OCI-LY7 (cell line): ENCODE measurements at regions not wholly inside any gene's neighbourhood (a gene's known extent, or its start where the extent isn't known, plus 50 kb on each side); places are given as distances from the start of the nearest gene placed in this dataset.

Experiments
- BruUV-seq: library from RNA; stranded (reverse); fragments of 400-500 nt; replicated peaks from 2 replicates; lab custom pipeline; 2021; lab: Mats Ljungman, UMichigan
- CTCF ChIA-PET: fragments of 300-600 bp; sonication (Branson Sonifier 250); formaldehyde crosslinking; loops from one replicate; lab custom pipeline; 2022; ENCODE audit warnings: antibody characterized with exemption; ENCODE audit not compliant: unreplicated experiment; lab: Charles Lee
- POLR2A ChIA-PET: fragments of 300-600 bp; sonication (Branson Sonifier 250); formaldehyde crosslinking; loops from one replicate; lab custom pipeline; 2022; ENCODE audit warnings: antibody characterized with exemption; lab: Charles Lee
- DNase-seq: peaks from one replicate; pipeline ENCODE4 v3.0.0-alpha.2; 2015; ENCODE audit warnings: low spot score
- H2AFZ ChIP-seq: fragments of 200-600 bp; sonication (generic), shearing (Covaris generic); 2 replicates; pipeline ENCODE4 v1.6.1; 2014; ENCODE audit warnings: mild to moderate bottlenecking, antibody characterized with exemption, low read length, moderate library complexity
- H3K27ac ChIP-seq: fragments of 200-600 bp; sonication (generic); 2 replicates; pipeline ENCODE4 v1.5.1; 2014; ENCODE audit warnings: mixed run types, low read depth, mild to moderate bottlenecking, moderate library complexity, low read length, inconsistent platforms; ENCODE audit not compliant: poor library complexity, severe bottlenecking
- H3K36me3 ChIP-seq: fragments of 200-600 bp; sonication (generic); 2 replicates; pipeline ENCODE4 v1.6.1; 2014; ENCODE audit warnings: mild to moderate bottlenecking, antibody characterized with exemption, low read length, moderate library complexity, mixed read lengths; ENCODE audit not compliant: insufficient read depth
- H3K4me1 ChIP-seq: fragments of 200-600 bp; sonication (generic); 2 replicates; pipeline ENCODE4 v1.5.1; 2014; ENCODE audit warnings: mild to moderate bottlenecking, low read length; ENCODE audit not compliant: insufficient read depth, poor library complexity, severe bottlenecking
- H3K4me2 ChIP-seq: fragments of 200-600 bp; sonication (generic); 2 replicates; pipeline ENCODE4 v1.6.1; 2014; ENCODE audit warnings: mild to moderate bottlenecking, low read length
- H3K4me3 ChIP-seq: fragments of 200-600 bp; sonication (generic); 2 replicates; pipeline ENCODE4 v1.5.1; 2014; ENCODE audit warnings: mild to moderate bottlenecking, low read depth, low read length; ENCODE audit not compliant: poor library complexity, severe bottlenecking
- H3K79me2 ChIP-seq: fragments of 200-600 bp; sonication (generic); 2 replicates; pipeline ENCODE4 v1.6.1; 2016; ENCODE audit warnings: low read depth, mild to moderate bottlenecking, low read length, moderate library complexity, mixed read lengths; ENCODE audit not compliant: insufficient read depth
- H3K9me2 ChIP-seq: fragments of 200-600 bp; sonication (generic); 2 replicates; pipeline ENCODE4 v1.6.1; 2016; ENCODE audit warnings: mild to moderate bottlenecking, low read length, mixed read lengths; ENCODE audit not compliant: insufficient read depth
- H3K9me3 ChIP-seq: fragments of 200-600 bp; sonication (generic); 2 replicates; pipeline ENCODE4 v1.6.1; 2014; ENCODE audit warnings: mild to moderate bottlenecking, mixed run types, low read length, mixed read lengths
- H4K20me1 ChIP-seq: fragments of 200-600 bp; sonication (generic); 2 replicates; pipeline ENCODE4 v1.6.1; 2014; ENCODE audit warnings: mild to moderate bottlenecking, antibody characterized with exemption, low read length, moderate library complexity, mixed read lengths; ENCODE audit not compliant: insufficient read depth
- CTCF ChIP-seq: fragments of 200-600 bp; sonication (generic); conservative IDR thresholded peaks from 2 replicates; pipeline ENCODE4 v1.5.1; 2014; ENCODE audit warnings: mild to moderate bottlenecking, antibody characterized with exemption, low read length, moderate library complexity, mixed read lengths
- EZH2phosphoT487 ChIP-seq: fragments of 200-600 bp; sonication (generic); IDR thresholded peaks from 2 replicates; pipeline ENCODE4 v1.6.1; 2018; ENCODE audit warnings: low read depth, borderline replicate concordance, mild to moderate bottlenecking, mixed run types, antibody characterized with exemption, low read length, moderate library complexity, mixed read lengths
- intact Hi-C: fragments of 100-400 bp; cut with micrococcal nuclease; formaldehyde crosslinking; loops from one replicate; pipeline ENCODE4 v1.10.0; 2022; ENCODE audit not compliant: unreplicated experiment

DNA sequence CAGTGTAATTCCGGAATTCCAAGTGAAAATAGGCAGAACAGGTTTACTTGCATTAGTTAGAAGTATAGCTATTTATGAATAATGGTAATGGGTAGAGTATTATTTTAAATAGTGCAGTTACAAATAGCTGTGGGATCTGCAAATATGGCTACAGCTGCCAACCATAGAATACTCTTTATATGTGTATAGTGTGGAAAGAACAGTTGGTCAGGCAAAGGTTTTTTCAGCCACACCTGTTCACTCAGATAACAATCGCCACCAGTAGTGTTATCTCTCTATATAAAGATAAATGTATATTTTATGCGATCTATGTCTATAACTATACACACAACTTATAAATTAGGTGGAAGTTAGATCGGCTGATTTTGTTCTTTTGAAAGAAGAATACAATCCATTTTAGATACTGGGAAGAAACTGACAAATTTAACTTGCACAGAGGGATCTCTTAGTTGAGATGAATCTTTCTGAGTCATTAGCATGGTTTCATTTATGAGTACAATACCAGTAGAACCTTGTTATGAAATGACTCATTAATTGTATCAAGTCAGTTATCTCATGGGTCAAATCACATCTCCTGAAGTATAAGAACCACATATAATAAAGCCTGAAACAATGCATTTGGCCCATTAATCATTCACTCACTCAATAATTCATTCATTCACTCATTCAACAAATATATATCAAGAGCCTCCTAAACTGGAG, 100.9 kb upstream of the NR3C2 start:
- intact Hi-C loops, result no loop called here
- no TSS peak for BruUV-seq
- POLR2A ChIA-PET, result no interaction called here

DNA sequence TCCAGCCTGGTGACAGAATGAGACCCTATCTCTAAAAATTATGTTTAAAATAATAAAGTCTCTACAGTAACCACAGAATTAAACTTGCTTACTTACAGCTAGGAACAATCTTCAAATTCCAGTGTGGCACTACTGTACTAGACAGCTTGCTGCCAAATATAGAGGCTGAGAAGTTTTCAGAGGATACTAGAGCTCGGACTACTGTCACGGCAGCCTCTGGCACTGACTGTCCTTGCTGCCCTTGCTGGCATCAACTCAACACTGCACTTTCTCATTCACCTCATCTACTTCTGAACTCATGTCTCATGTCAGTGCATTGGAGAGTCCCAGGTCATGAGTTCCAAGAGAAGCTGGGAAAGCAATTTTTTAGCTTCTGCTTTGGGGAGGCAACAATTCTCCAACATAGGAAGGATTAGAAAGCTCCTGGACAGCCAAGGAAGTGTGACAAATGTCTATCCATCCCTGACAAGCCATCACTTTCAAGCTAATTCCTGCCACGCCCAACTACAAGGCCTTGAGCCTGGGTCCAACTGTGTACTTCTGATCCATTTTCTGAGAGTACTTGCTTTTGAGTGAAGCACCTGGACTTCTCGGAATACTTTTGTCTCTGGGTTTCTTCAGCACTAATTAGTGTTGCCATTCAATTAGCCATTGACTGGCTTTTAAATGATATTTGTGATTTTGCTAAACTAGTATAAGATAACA, 98.6 kb upstream of the NR3C2 start:
- H3K4me1 ChIP-seq, result no peaks in the 10 kb centered on the region
- BruUV-seq, result no TSS peak
- CTCF ChIA-PET, result no interaction called here
- no peak overlapping the region for H3K4me3 ChIP-seq
- no peak overlapping the region for H3K4me2 ChIP-seq
- no peaks in the 10 kb centered on the region for H3K79me2 ChIP-seq
- H4K20me1 ChIP-seq, result no peaks in the 10 kb centered on the region
- H3K9me3 ChIP-seq, result no peaks in the 10 kb centered on the region
- H2AFZ ChIP-seq, result no peak overlapping the region
- no peak overlapping the region for H3K27ac ChIP-seq
- intact Hi-C loops, result no loop called here
- TF ChIP-seq EZH2phosphoT487, result no peak
- no peak for TF ChIP-seq CTCF
- H3K9me2 ChIP-seq, result no peaks in the 10 kb centered on the region
- H3K36me3 ChIP-seq, result no peaks in the 10 kb centered on the region
- DNase-seq, result no peak
- POLR2A ChIA-PET, result interaction anchor here (0.5 kb wide), 1 partner anchor 63 kb away, joined by 5 read pairs; no protein-coding TSS in a partner anchor

More for the DNA sequence above, 100.9 kb upstream of the NR3C2 start:
- TF ChIP-seq EZH2phosphoT487 (no peak), CTCF (no peak)
- Histone ChIP-seq H3K4me1 (no peaks in the 10 kb centered on the region), H3K27ac (no peak overlapping the region), H3K4me3 (no peak overlapping the region), H3K4me2 (no peak overlapping the region), H3K36me3 (no peaks in the 10 kb centered on the region), H3K9me3 (no peaks in the 10 kb centered on the region), H3K79me2 (no peaks in the 10 kb centered on the region), H2AFZ (no peak overlapping the region), H3K9me2 (no peaks in the 10 kb centered on the region), H4K20me1 (no peaks in the 10 kb centered on the region)
- CTCF ChIA-PET, result no interaction called here
- no peak for DNase-seq

GRCh38 chr4:148539387-148539786, 97.2 kb upstream of the NR3C2 start:
- intact Hi-C loops, result no loop called here
- CTCF ChIA-PET, result no interaction called here

More at GRCh38 chr4:148539387-148539786, 97.2 kb upstream of the NR3C2 start:
- H3K9me2 ChIP-seq, result no peaks in the 10 kb centered on the region
- no peaks in the 10 kb centered on the region for H3K36me3 ChIP-seq
- H3K9me3 ChIP-seq, result no peaks in the 10 kb centered on the region
- H4K20me1 ChIP-seq, result no peaks in the 10 kb centered on the region
- H3K4me3 ChIP-seq, result no peak overlapping the region
- no peaks in the 10 kb centered on the region for H3K79me2 ChIP-seq
- H3K27ac ChIP-seq, result no peak overlapping the region
- TF ChIP-seq EZH2phosphoT487, result no peak
- TF ChIP-seq CTCF, result no peak
- POLR2A ChIA-PET, result no interaction called here
- no peaks in the 10 kb centered on the region for H3K4me1 ChIP-seq
- H3K4me2 ChIP-seq, result no peak overlapping the region
- no peak for DNase-seq
- no TSS peak for BruUV-seq
- no peak overlapping the region for H2AFZ ChIP-seq
